ENCODE measurements at regions not wholly inside any gene's neighbourhood (a gene's known extent, or its start where the extent isn't known, plus 50 kb on each side); places are given as distances from the start of the nearest gene placed in this dataset.

DNA sequence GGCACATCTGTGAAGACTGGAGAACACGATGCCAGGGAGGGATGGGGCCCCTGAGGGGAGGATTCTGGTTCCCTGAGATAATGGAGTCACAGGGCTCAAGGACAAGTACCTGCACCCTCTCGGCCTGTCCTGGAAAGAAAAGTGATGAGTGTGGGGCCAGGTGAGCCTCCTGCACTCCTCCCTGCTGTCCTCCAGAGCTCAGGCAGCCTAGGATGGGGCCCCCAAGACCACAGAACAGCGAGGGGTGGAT is 101.3 kb upstream of the TNRC6C start:
- no peak overlapping the region for H3K27ac ChIP-seq

DNA sequence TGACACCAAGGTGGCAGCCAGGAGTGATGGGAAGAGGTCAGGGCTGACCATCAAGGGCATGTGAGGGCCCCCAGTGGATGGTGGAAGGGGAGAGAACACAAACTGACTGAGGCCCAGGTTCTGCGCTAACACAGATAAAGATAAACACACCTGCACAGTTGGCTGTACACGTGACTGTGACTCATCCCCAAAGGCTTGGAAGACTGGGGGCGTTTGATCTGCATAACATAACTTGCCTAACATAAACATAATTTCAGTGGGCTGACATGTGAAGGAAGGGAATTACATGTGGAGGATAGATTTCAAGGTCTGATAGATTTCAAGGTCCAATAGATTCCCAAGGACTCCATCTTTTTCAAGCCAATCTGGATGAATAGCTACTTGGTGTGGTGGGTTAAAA is 100.9 kb upstream of the TNRC6C start:
- H3K27ac ChIP-seq: no peak overlapping the region
- no peak for TF ChIP-seq ZFX (IDR thresholded peaks at IDR 0.05)
- TF ChIP-seq, protein P1, sequence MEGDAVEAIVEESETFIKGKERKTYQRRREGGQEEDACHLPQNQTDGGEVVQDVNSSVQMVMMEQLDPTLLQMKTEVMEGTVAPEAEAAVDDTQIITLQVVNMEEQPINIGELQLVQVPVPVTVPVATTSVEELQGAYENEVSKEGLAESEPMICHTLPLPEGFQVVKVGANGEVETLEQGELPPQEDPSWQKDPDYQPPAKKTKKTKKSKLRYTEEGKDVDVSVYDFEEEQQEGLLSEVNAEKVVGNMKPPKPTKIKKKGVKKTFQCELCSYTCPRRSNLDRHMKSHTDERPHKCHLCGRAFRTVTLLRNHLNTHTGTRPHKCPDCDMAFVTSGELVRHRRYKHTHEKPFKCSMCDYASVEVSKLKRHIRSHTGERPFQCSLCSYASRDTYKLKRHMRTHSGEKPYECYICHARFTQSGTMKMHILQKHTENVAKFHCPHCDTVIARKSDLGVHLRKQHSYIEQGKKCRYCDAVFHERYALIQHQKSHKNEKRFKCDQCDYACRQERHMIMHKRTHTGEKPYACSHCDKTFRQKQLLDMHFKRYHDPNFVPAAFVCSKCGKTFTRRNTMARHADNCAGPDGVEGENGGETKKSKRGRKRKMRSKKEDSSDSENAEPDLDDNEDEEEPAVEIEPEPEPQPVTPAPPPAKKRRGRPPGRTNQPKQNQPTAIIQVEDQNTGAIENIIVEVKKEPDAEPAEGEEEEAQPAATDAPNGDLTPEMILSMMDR (conservative IDR thresholded peaks at IDR 0.05): no peak

More for the DNA sequence above, 101.3 kb upstream of the TNRC6C start:
- no peak for TF ChIP-seq ZFX (IDR thresholded peaks at IDR 0.05)
- TF ChIP-seq, protein P1 (conservative IDR thresholded peaks at IDR 0.05): no peak

DNA sequence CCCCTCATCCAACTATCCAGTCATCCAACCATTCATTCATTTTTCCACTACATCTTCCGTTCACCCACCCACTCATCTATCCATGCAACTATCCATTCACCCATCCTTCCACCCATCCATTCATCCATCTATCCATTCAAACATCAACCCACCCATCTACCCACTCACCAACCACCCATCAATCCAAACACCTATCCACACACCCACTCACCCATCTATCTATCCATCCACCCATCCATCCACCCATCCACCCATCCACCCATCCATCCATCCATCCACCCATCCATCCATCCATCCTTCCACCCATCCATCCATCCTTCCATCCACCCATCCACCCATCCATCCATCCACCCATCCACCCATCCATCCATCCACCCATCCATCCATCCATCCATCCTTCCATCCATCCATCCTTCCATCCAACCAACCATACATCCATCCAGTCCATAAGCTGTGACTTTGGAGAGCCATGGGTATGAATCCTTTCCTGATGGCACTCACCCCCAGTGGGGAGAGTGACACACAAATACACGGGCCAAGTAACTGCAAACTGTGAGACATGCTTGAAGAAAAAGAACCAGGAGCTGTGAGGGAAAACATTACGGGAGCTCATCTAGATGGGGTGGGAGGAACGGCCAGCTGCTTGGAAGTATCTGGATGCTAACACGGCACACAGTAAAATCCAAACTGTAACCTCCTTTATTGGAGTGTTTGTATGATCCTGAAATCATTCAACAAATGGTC is 100.0 kb upstream of the TNRC6C start:
- TF ChIP-seq, protein P1 (conservative IDR thresholded peaks at IDR 0.05): no peak
- TF ChIP-seq ZFX (IDR thresholded peaks at IDR 0.05): no peak
- H3K27ac ChIP-seq: no peak overlapping the region

DNA sequence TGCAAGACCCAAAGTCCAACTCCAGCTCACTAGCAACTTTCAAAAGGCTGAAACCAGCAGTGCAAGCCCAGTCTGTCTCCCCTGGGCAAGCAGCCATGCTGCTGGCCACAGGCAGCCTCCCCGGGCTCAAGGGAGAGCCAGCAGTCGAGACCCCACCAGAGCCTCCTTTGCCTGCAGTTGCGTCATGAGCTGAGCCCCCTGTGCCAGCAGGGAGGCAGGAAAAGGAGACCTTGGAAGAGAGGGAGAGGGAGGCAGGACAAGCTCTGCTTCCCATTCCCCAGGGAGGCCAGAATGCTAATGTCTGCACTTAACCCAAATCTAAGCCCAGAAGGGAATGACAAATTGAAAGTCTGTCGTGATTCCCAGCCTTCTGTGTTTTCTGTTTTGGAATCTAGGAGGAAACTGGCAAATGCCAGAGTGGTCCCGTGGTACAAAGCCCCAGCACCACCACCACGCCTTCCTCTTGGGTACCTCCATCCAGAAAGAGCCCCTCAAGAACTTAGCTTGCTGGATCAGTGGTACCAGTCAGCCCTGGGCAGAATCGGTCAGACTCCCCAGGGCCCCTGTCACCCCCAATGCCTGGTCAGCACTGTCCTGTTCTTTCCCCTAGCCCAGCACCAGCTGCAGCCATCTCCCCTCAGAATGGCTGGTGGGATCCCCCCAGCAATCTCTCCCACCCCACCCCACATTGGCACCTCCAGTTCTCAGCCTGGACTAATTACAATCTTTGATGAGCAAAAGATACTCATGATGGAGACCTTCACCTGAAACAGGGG is 99.3 kb upstream of the TNRC6C start:
- TF ChIP-seq ZFX (IDR thresholded peaks at IDR 0.05): no peak
- TF ChIP-seq, protein P1 (conservative IDR thresholded peaks at IDR 0.05): no peak

DNA sequence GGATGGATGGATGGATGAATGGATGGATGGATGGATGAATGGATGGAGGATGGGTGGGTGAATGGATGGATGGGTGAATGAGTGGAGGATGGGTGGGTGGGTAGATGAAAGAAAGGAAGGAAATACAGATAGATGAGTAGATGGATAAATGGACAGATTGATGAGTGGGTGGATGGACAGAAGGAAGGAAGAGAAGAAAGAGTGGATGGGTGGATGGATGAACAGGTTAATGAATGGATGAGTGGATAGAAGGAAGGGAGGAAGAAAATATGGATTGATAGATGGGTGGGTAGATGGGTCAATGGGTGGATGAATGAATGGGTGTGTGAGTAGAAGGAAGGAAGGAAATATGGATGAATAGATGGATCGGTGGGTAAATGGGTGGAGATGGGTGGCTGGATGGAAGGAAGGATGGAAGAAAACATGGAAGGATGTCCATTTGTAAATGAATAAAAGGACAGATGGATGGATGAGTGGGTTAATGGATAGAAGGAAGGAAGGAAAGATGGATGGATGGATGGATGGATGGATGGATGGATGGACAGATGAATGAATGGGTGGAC is 97.3 kb upstream of the TNRC6C start:
- no peak overlapping the region for H3K27ac ChIP-seq
- TF ChIP-seq, protein P1 (conservative IDR thresholded peaks at IDR 0.05): no peak
- TF ChIP-seq ZFX (IDR thresholded peaks at IDR 0.05): no peak

More for the DNA sequence above, 99.3 kb upstream of the TNRC6C start:
- H3K27ac ChIP-seq: no peak overlapping the region

DNA sequence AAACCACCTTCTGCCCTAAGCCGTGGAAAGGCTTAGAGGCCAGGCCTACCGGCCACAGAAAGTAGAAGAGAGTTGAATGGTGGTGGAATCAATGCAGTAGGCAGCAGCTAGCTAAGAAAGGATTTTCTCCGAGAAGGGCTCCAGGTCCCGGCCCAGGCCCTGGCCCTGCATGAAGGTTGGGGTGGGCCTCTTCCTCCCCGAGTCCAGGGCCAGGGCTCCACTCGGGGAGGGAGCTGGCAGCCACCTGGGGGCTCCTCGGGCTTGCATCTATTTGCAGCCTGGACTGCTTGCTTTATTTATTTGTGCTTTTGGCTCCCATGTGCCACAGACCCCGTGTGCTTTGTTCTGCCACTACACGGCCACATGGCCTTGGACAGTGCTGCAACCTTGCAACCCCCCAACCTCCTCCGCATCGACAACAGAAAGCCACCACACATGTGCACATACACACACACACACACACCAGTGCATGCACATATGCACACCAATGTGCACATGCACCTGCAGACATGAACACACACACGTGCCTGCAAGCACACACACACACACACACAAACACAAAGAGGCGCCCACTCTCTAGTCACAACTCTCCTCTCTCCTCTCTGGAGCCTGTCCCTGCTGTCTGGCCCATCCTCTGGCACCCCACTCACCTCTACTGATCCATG is 96.4 kb upstream of the TNRC6C start:
- no peak overlapping the region for H3K27ac ChIP-seq
- TF ChIP-seq, protein P1 (conservative IDR thresholded peaks at IDR 0.05): no peak
- TF ChIP-seq ZFX (IDR thresholded peaks at IDR 0.05): no peak

Measured in C4-2B (cell line).